Breast epithelium (tissue), 3 donors: ENCODE measurements at regions not wholly inside any gene's neighbourhood (a gene's known extent, or its start where the extent isn't known, plus 50 kb on each side); places are given as distances from the start of the nearest gene placed in this dataset.

ENCODE experiments used
- POLR2A ChIP-seq: fragments of 450-650 bp; IDR thresholded peaks from one replicate; pipeline ENCODE4 v1.6.1; 2016; ENCODE audit warnings: antibody characterized with exemption, mild to moderate bottlenecking, moderate library complexity
- POLR2AphosphoS5 ChIP-seq, 3 donors: sonication (generic); formaldehyde crosslinking; IDR thresholded peaks; one replicate each; pipeline ENCODE4 v1.6.1; 2017; ENCODE audit warnings: antibody characterized with exemption in 3 of 3
- TF ChIP-seq, protein P1 (sequence below), 3 donors: fragments of 450-650 bp; IDR thresholded peaks; one replicate each; pipeline ENCODE4 v1.5.1; 2016 to 2017; ENCODE audit warnings: antibody characterized with exemption in 3 of 3, mild to moderate bottlenecking in 3 of 3, moderate library complexity in 3 of 3

DNA sequence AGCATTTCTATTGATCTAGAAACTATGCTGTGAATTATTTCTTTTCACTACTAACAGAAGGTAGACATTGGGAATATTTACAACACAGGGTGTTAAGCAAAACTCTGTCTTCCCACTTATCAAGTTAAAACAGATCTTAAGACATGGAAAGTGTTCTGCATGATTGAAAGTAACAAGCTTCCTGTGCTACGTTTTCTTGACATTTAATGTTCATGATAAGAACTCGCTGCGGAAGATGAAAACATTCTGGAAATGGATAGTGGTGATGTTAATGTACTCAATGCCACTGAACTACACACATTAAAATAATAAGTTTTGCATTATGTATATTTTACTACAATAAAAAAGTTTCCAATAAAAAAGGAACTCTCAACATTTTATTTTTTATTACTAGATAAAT is 74.4 kb upstream of the SCN7A start:
- TF ChIP-seq, protein P1, sequence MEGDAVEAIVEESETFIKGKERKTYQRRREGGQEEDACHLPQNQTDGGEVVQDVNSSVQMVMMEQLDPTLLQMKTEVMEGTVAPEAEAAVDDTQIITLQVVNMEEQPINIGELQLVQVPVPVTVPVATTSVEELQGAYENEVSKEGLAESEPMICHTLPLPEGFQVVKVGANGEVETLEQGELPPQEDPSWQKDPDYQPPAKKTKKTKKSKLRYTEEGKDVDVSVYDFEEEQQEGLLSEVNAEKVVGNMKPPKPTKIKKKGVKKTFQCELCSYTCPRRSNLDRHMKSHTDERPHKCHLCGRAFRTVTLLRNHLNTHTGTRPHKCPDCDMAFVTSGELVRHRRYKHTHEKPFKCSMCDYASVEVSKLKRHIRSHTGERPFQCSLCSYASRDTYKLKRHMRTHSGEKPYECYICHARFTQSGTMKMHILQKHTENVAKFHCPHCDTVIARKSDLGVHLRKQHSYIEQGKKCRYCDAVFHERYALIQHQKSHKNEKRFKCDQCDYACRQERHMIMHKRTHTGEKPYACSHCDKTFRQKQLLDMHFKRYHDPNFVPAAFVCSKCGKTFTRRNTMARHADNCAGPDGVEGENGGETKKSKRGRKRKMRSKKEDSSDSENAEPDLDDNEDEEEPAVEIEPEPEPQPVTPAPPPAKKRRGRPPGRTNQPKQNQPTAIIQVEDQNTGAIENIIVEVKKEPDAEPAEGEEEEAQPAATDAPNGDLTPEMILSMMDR (IDR thresholded peaks at IDR 0.05), result no peak
- no peak for TF ChIP-seq POLR2A
- no peak for TF ChIP-seq POLR2AphosphoS5 (IDR thresholded peaks at IDR 0.05)
